ENCODE measurements at regions not wholly inside any gene's neighbourhood (a gene's known extent, or its start where the extent isn't known, plus 50 kb on each side); places are given as distances from the start of the nearest gene placed in this dataset.

- intact Hi-C loops (cut with micrococcal nuclease): no loop called here
- no peak for FAIRE-seq
- TF ChIP-seq, protein P1, sequence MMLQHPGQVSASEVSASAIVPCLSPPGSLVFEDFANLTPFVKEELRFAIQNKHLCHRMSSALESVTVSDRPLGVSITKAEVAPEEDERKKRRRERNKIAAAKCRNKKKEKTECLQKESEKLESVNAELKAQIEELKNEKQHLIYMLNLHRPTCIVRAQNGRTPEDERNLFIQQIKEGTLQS (IDR thresholded peaks at IDR 0.05): no peak
- TF ChIP-seq, protein P1 (CRISPR knock-in tag; conservative IDR thresholded peaks at IDR 0.05): no peak
- no peak for TF ChIP-seq ZNF277 (CRISPR knock-in tag; IDR thresholded peaks at IDR 0.05; ENCODE audit: borderline replicate concordance)
- TF ChIP-seq, protein P2, sequence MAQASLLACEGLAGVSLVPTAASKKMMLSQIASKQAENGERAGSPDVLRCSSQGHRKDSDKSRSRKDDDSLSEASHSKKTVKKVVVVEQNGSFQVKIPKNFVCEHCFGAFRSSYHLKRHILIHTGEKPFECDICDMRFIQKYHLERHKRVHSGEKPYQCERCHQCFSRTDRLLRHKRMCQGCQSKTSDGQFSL (CRISPR knock-in tag; IDR thresholded peaks at IDR 0.05): no peak
- TF ChIP-seq, protein P2 (tag; IDR thresholded peaks at IDR 0.05): no peak
- TF ChIP-seq HDAC2 (IDR thresholded peaks at IDR 0.05): no peak
- TF ChIP-seq, protein P3, sequence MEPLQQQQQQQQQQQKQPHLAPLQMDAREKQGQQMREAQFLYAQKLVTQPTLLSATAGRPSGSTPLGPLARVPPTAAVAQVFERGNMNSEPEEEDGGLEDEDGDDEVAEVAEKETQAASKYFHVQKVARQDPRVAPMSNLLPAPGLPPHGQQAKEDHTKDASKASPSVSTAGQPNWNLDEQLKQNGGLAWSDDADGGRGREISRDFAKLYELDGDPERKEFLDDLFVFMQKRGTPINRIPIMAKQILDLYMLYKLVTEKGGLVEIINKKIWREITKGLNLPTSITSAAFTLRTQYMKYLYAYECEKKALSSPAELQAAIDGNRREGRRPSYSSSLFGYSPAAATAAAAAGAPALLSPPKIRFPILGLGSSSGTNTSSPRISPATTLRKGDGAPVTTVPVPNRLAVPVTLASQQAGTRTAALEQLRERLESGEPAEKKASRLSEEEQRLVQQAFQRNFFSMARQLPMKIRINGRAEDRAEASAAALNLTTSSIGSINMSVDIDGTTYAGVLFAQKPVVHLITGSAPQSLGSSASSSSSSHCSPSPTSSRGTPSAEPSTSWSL (CRISPR knock-in tag; IDR thresholded peaks at IDR 0.05; ENCODE audit: borderline replicate concordance): no peak
- no peak for TF ChIP-seq PURB (CRISPR knock-in tag; IDR thresholded peaks at IDR 0.05; ENCODE audit: low read depth)
- no peak for TF ChIP-seq ZNF140 (CRISPR knock-in tag; IDR thresholded peaks at IDR 0.05)
- TF ChIP-seq ZKSCAN3 (CRISPR knock-in tag; IDR thresholded peaks at IDR 0.05): no peak
- TF ChIP-seq, protein P4, sequence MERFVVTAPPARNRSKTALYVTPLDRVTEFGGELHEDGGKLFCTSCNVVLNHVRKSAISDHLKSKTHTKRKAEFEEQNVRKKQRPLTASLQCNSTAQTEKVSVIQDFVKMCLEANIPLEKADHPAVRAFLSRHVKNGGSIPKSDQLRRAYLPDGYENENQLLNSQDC (CRISPR knock-in tag; IDR thresholded peaks at IDR 0.05): no peak
- no peak for TF ChIP-seq IRF9 (tag; IDR thresholded peaks at IDR 0.05)
- no peak for TF ChIP-seq NFATC3 (IDR thresholded peaks at IDR 0.05)
- TF ChIP-seq BRD4 (IDR thresholded peaks at IDR 0.05): no peak
- TF ChIP-seq, protein P5, sequence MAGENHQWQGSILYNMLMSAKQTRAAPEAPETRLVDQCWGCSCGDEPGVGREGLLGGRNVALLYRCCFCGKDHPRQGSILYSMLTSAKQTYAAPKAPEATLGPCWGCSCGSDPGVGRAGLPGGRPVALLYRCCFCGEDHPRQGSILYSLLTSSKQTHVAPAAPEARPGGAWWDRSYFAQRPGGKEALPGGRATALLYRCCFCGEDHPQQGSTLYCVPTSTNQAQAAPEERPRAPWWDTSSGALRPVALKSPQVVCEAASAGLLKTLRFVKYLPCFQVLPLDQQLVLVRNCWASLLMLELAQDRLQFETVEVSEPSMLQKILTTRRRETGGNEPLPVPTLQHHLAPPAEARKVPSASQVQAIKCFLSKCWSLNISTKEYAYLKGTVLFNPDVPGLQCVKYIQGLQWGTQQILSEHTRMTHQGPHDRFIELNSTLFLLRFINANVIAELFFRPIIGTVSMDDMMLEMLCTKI (IDR thresholded peaks at IDR 0.05; ENCODE audit: partially characterized antibody): no peak
- TF ChIP-seq TSC22D4 (tag; IDR thresholded peaks at IDR 0.05): no peak
- TF ChIP-seq BRCA1 (IDR thresholded peaks at IDR 0.05): no peak
- TF ChIP-seq BRCA1 (CRISPR knock-in tag; IDR thresholded peaks at IDR 0.05): no peak
These were observed 1165.1 kb upstream of the NCAM2 start for GRCh38 chr21:19833082-19833481.

More at GRCh38 chr21:19833082-19833481, 1165.1 kb upstream of the NCAM2 start:
- Histone ChIP-seq H4K20me1 (replicated peaks; ENCODE audit: control insufficient read depth, insufficient read depth, low read length) (no peaks in the 10 kb centered on the region), H3K9ac (ENCODE audit: insufficient read depth in 1 of 2, low read depth in 2 of 2, low read length in 2 of 2) (no peak overlapping the region), H3K4me1 (replicated peaks in 1 of 2; ENCODE audit: control insufficient read depth in 2 of 2, insufficient read depth in 2 of 2, low read length in 2 of 2) (no peaks in the 10 kb centered on the region), H3K4me2 (ENCODE audit: insufficient read depth, low read length) (no peak overlapping the region), H3K27me3 (ENCODE audit: control insufficient read depth in 2 of 2, insufficient read depth in 2 of 2, low read length in 2 of 2) (no peaks in the 10 kb centered on the region), H3K36me3 (ENCODE audit: control insufficient read depth, insufficient read depth, low read length) (no peaks in the 10 kb centered on the region), H3K79me2 (ENCODE audit: control insufficient read depth, insufficient read depth, low read length) (no peaks in the 10 kb centered on the region), H3K27ac (ENCODE audit: extremely low read depth, low read depth, low read length) (no peak overlapping the region), H3K9me1 (ENCODE audit: control insufficient read depth, insufficient read depth, low read length) (no peaks in the 10 kb centered on the region), H3K4me3 (no peak overlapping the region), H3K9me3 (replicated peaks; ENCODE audit: control insufficient read depth, insufficient read depth, low read depth, low read length) (no peaks in the 10 kb centered on the region), H2AFZ (ENCODE audit: low read depth, low read length) (no peak overlapping the region)
- in situ Hi-C loops (cut with MboI): no loop called here
- 0% methylated on average over 1 of the region's 1 CpG for WGBS (ENCODE audit: insufficient coverage, low coverage, missing lambda C conversion rate)
- DNase-seq (ENCODE audit: extremely low read depth in 1 of 4, low spot score in 3 of 4) (no peak), ATAC-seq (no peak)
- POLR2A ChIA-PET: no interaction called here
- BruUV-seq (replicated peaks): no TSS peak
- CTCF ChIA-PET (ENCODE audit: low intra/inter-chr PET ratio): no interaction called here

All from K562 (cell line).